KMS-11 (cell line): ENCODE measurements at regions not wholly inside any gene's neighbourhood (a gene's known extent, or its start where the extent isn't known, plus 50 kb on each side); places are given as distances from the start of the nearest gene placed in this dataset.

ENCODE experiments used
- H2AFZ ChIP-seq: fragments of 200-600 bp; sonication (generic); 2 replicates; pipeline ENCODE4 v1.6.1; 2016; ENCODE audit warnings: antibody characterized with exemption, mixed run types, low read depth
- H3K27ac ChIP-seq: fragments of 200-600 bp; sonication (generic); 2 replicates; pipeline ENCODE4 v1.6.1; 2016; ENCODE audit warnings: mild to moderate bottlenecking, mixed run types
- H3K27me3 ChIP-seq: fragments of 200-600 bp; sonication (generic); 2 replicates; pipeline ENCODE4 v1.6.1; 2017; ENCODE audit warnings: mild to moderate bottlenecking, low read depth, mixed run types, moderate library complexity; ENCODE audit not compliant: insufficient read depth
- H3K36me3 ChIP-seq: fragments of 200-600 bp; sonication (generic); 2 replicates; pipeline ENCODE4 v1.6.1; 2017; ENCODE audit warnings: mild to moderate bottlenecking, mixed run types; ENCODE audit not compliant: insufficient read depth
- H3K4me1 ChIP-seq: fragments of 200-600 bp; sonication (generic); 2 replicates; pipeline ENCODE4 v1.6.1; 2016; ENCODE audit warnings: mild to moderate bottlenecking, low read depth, mixed run types; ENCODE audit not compliant: poor library complexity, severe bottlenecking
- H3K4me2 ChIP-seq: fragments of 200-600 bp; sonication (generic); 2 replicates; pipeline ENCODE4 v1.7.0; 2016; ENCODE audit warnings: mild to moderate bottlenecking, mixed run types
- H3K4me3 ChIP-seq: fragments of 200-600 bp; sonication (generic); IDR thresholded peaks from 2 replicates; pipeline ENCODE4 v1.6.1; 2017; ENCODE audit warnings: low read depth, low read length, mixed read lengths; ENCODE audit not compliant: insufficient read depth
- H3K79me2 ChIP-seq: fragments of 200-600 bp; sonication (generic); 2 replicates; pipeline ENCODE4 v1.6.1; 2016; ENCODE audit warnings: low read depth, mixed run types; ENCODE audit not compliant: insufficient read depth
- H3K9ac ChIP-seq: fragments of 200-600 bp; sonication (generic); 2 replicates; pipeline ENCODE4 v1.6.1; 2016; ENCODE audit warnings: mild to moderate bottlenecking, mixed run types
- H4K20me1 ChIP-seq: fragments of 200-600 bp; sonication (generic); 2 replicates; pipeline ENCODE4 v1.6.1; 2016; ENCODE audit warnings: mild to moderate bottlenecking, mixed run types; ENCODE audit not compliant: insufficient read depth
- TF ChIP-seq, protein P1 (sequence below): fragments of 200-600 bp; sonication (generic); conservative IDR thresholded peaks from 2 replicates; pipeline ENCODE4 v1.6.1; 2017; ENCODE audit warnings: low read depth, mild to moderate bottlenecking, antibody characterized with exemption, low read length, moderate library complexity, mixed read lengths

DNA sequence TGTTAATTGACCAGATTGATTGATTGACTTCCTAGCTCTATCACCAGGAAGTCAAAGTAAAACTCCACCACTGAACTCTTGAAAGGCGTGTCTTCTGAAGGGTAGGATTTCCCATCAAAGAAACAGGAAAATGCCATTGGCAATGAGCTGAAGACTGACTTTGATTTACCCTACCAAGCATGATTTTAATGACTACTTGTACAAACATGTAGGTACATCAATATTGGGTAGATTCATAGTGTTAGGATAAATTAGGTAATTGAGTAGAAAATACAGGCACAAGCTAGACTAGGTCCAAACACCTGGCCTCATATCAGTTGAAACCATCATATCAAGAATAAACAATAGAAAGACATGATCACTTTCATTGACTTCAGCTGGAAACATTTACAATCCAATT lies 53.2 kb upstream of the ATXN3L start:
- H3K9ac ChIP-seq = no peak overlapping the region
- H4K20me1 ChIP-seq = no peaks in the 10 kb centered on the region
- H3K4me1 ChIP-seq = peaks cover 3% of the 10 kb centered on the region

DNA sequence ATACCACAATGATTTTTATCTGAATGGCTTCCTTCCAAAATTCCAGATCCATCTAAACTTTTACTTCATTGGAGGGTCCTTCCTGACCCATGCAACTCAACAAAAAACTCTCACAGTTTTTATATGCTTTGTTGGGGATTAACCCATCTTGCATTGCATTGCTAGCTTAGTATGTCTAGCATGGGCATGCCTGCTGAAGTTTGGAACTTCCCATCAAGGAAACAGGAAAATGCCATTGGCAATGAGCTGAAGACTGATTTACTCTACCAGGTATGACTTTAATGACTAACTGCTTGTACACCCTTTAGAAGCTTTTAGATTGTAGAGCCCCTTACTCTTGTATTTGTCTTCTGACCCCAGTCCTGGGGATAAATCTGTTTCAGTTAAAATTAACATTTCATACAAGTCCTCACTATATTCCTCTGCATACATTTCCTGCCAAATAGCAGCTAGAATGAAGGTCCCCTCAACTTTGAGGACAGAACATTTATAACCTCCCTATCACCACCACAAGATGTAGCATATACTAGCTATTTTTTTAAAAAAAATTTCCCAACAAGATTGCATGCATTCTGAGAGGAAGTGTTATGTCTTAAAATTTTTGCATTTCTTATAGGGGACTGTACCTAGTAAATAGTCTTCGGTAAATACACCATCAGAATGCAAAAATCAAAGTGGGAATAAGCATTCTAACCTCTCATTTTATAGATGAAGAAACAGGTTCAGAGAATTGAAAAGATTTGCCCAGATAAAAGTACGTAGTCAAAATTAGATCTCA lies 52.5 kb upstream of the ATXN3L start:
- Histone ChIP-seq H3K36me3 (no peaks in the 10 kb centered on the region), H3K27me3 (no peaks in the 10 kb centered on the region), H3K79me2 (no peaks in the 10 kb centered on the region), H4K20me1 (no peaks in the 10 kb centered on the region), H3K4me1 (peaks cover 3% of the 10 kb centered on the region), H2AFZ (no peak overlapping the region), H3K4me2 (no peak overlapping the region), H3K9ac (no peak overlapping the region), H3K27ac (no peak overlapping the region), H3K4me3 (no peak overlapping the region)
- TF ChIP-seq, protein P1, sequence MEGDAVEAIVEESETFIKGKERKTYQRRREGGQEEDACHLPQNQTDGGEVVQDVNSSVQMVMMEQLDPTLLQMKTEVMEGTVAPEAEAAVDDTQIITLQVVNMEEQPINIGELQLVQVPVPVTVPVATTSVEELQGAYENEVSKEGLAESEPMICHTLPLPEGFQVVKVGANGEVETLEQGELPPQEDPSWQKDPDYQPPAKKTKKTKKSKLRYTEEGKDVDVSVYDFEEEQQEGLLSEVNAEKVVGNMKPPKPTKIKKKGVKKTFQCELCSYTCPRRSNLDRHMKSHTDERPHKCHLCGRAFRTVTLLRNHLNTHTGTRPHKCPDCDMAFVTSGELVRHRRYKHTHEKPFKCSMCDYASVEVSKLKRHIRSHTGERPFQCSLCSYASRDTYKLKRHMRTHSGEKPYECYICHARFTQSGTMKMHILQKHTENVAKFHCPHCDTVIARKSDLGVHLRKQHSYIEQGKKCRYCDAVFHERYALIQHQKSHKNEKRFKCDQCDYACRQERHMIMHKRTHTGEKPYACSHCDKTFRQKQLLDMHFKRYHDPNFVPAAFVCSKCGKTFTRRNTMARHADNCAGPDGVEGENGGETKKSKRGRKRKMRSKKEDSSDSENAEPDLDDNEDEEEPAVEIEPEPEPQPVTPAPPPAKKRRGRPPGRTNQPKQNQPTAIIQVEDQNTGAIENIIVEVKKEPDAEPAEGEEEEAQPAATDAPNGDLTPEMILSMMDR = no peak

More for the DNA sequence above, 53.2 kb upstream of the ATXN3L start:
- H3K4me3 ChIP-seq = no peak overlapping the region
- no peak overlapping the region for H3K27ac ChIP-seq
- no peaks in the 10 kb centered on the region for H3K36me3 ChIP-seq
- H3K4me2 ChIP-seq = no peak overlapping the region
- TF ChIP-seq, protein P1 = no peak
- H3K27me3 ChIP-seq = no peaks in the 10 kb centered on the region
- H2AFZ ChIP-seq = no peak overlapping the region
- no peaks in the 10 kb centered on the region for H3K79me2 ChIP-seq

DNA sequence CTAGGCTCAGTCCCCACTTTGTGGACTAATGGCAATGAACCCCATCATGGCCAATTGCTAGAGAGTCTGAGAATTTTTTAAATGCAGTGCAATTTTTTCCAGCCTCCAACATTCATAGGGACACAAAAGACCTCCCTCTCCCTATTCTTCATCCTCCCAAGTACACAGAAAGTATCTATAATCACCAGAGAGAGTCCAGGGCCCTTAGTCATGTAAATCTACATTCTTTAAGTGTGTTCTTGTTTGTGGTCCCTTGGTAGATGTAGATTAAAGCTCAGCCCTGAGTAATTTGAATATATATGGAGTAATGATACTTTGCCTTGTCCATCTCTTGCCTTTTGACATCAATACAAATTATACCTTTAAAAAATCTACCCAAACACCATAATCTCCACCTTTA lies 51.3 kb upstream of the ATXN3L start:
- Histone ChIP-seq H3K27me3 (no peaks in the 10 kb centered on the region), H3K9ac (no peak overlapping the region), H3K4me1 (no peaks in the 10 kb centered on the region), H2AFZ (no peak overlapping the region), H3K4me2 (no peak overlapping the region), H3K4me3 (no peak overlapping the region), H3K27ac (no peak overlapping the region), H4K20me1 (no peaks in the 10 kb centered on the region), H3K79me2 (no peaks in the 10 kb centered on the region), H3K36me3 (no peaks in the 10 kb centered on the region)
- TF ChIP-seq, protein P1 = no peak

DNA sequence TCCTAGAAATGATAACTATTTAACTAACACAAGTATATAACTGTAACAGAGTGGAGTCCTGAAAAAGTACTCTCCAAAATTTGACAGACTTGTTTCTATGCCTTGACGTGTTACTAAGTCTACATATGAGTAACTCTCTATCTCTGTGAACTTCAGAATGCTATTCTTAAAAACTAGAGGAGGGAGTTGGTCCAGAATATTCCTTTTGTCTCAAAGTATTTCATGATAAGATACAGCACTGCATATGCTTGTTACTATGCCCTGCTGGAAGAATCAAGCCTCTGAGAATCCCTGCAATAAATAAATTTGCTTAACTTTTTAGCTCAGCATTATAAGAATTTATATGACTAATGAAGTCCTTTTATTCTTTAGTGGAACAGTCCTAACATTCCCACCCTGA lies 50.9 kb upstream of the ATXN3L start:
- H3K4me1 ChIP-seq = no peaks in the 10 kb centered on the region
- no peak overlapping the region for H3K27ac ChIP-seq
- TF ChIP-seq, protein P1 = no peak
- H3K4me3 ChIP-seq = no peak overlapping the region
- no peaks in the 10 kb centered on the region for H3K27me3 ChIP-seq
- H3K9ac ChIP-seq = no peak overlapping the region
- H2AFZ ChIP-seq = no peak overlapping the region
- H4K20me1 ChIP-seq = no peaks in the 10 kb centered on the region
- no peaks in the 10 kb centered on the region for H3K79me2 ChIP-seq
- no peak overlapping the region for H3K4me2 ChIP-seq
- H3K36me3 ChIP-seq = no peaks in the 10 kb centered on the region
